CD14-positive monocyte (primary cell): ENCODE measurements at regions not wholly inside any gene's neighbourhood (a gene's known extent, or its start where the extent isn't known, plus 50 kb on each side); places are given as distances from the start of the nearest gene placed in this dataset.

Experiments used
- DNase-seq, 3 donors: peaks; one replicate each; pipeline ENCODE4 v3.0.0-alpha.2; 2011 to 2022
- H2AFZ ChIP-seq: 2 replicates; pipeline ENCODE4 v1.6.0; 2012; ENCODE audit warnings: mild to moderate bottlenecking, low read depth, low read length, inconsistent platforms; ENCODE audit not compliant: insufficient read depth, poor library complexity, severe bottlenecking
- H3K27ac ChIP-seq, 2 donors: 1 replicate in 1 of 2; 2 replicates in 1 of 2; pipeline ENCODE4 v1.5.1; 2012 to 2013; ENCODE audit warnings: low read length in 2 of 2, control low read depth in 1 of 2, inconsistent platforms in 1 of 2, low read depth in 1 of 2, mild to moderate bottlenecking in 1 of 2
- H3K27me3 ChIP-seq, 2 donors: one replicate each; pipeline versions ENCODE4 v1.6.0 to v1.6.1; 2011 to 2013; ENCODE audit warnings: low read length in 2 of 2; ENCODE audit not compliant: control insufficient read depth in 2 of 2, insufficient read depth in 2 of 2
- H3K36me3 ChIP-seq, 2 donors: replicated peaks in 1 of 2; 1 replicate in 1 of 2; 2 replicates in 1 of 2; pipeline versions ENCODE4 v1.5.1 to v1.6.1; 2012 to 2013; ENCODE audit warnings: low read length in 2 of 2, control low read depth in 1 of 2, inconsistent platforms in 1 of 2, mild to moderate bottlenecking in 1 of 2; ENCODE audit not compliant: insufficient read depth in 2 of 2, control insufficient read depth in 1 of 2
- H3K4me1 ChIP-seq, 2 donors: 1 replicate in 1 of 2; 2 replicates in 1 of 2; pipeline versions ENCODE4 v1.5.1 to v1.6.1; 2012 to 2013; ENCODE audit warnings: low read length in 2 of 2, control low read depth in 1 of 2, inconsistent platforms in 1 of 2, mild to moderate bottlenecking in 1 of 2, moderate library complexity in 1 of 2; ENCODE audit not compliant: insufficient read depth in 2 of 2, control insufficient read depth in 1 of 2
- H3K4me2 ChIP-seq: replicated peaks from 2 replicates; pipeline ENCODE3; 2012; ENCODE audit warnings: low read length, moderate library complexity, mild to moderate bottlenecking; ENCODE audit not compliant: poor library complexity, severe bottlenecking; ENCODE audit errors: extremely low read depth
- H3K4me3 ChIP-seq, 3 experiments: fragments of 200-600 bp in 1 of 3; sonication (generic) in 1 of 3; replicated peaks in 1 of 3; 1 replicate in 2 of 3; 2 replicates in 1 of 3; pipeline ENCODE4 v1.5.1; 2011 to 2013; ENCODE audit warnings: low read length in 3 of 3, mild to moderate bottlenecking in 3 of 3, control low read depth in 2 of 3, low read depth in 2 of 3, inconsistent platforms in 1 of 3, moderate library complexity in 1 of 3
- H3K79me2 ChIP-seq: 2 replicates; pipeline ENCODE4 v1.6.0; 2012; ENCODE audit warnings: mild to moderate bottlenecking, control low read depth, inconsistent platforms, low read length, moderate library complexity; ENCODE audit not compliant: insufficient read depth
- H3K9ac ChIP-seq: 2 replicates; pipeline ENCODE4 v1.6.0; 2017; ENCODE audit warnings: low read length, mild to moderate bottlenecking; ENCODE audit not compliant: insufficient read depth, poor library complexity, severe bottlenecking
- H3K9me3 ChIP-seq, 2 donors: replicated peaks in 1 of 2; 1 replicate in 1 of 2; 2 replicates in 1 of 2; pipeline versions ENCODE4 v1.5.1 to v1.6.1; 2012 to 2013; ENCODE audit warnings: low read length in 2 of 2, control low read depth in 1 of 2; ENCODE audit not compliant: control insufficient read depth in 1 of 2, insufficient read depth in 1 of 2
- H4K20me1 ChIP-seq: 2 replicates; pipeline ENCODE4 v1.6.0; 2012; ENCODE audit warnings: mild to moderate bottlenecking, low read length, control low read depth, moderate library complexity; ENCODE audit not compliant: insufficient read depth
- H3K27ac Mint-ChIP-seq, 7 donors: one replicate each; pipeline ENCODE4 v1.8.0; 2020; ENCODE audit warnings: mild to moderate bottlenecking in 7 of 7, mixed read lengths in 7 of 7, moderate library complexity in 6 of 7, inconsistent platforms in 2 of 7
- H3K27me3 Mint-ChIP-seq, 3 donors: one replicate each; pipeline ENCODE4 v1.8.0; 2021 to 2022; ENCODE audit warnings: low read depth in 3 of 3, mild to moderate bottlenecking in 3 of 3, mixed read lengths in 3 of 3, moderate library complexity in 3 of 3, inconsistent platforms in 1 of 3
- H3K36me3 Mint-ChIP-seq, 2 donors: one replicate each; pipeline ENCODE4 v1.8.0; 2020; ENCODE audit warnings: mixed read lengths in 2 of 2, inconsistent platforms in 1 of 2, mild to moderate bottlenecking in 1 of 2
- H3K4me1 Mint-ChIP-seq: one replicate; pipeline ENCODE4 v1.8.0; 2020; ENCODE audit warnings: mild to moderate bottlenecking, mixed read lengths
- H3K4me3 Mint-ChIP-seq, 2 donors: one replicate each; pipeline ENCODE4 v1.8.0; 2020; ENCODE audit warnings: mild to moderate bottlenecking in 2 of 2, mixed read lengths in 2 of 2, moderate library complexity in 1 of 2
- H3K9me3 Mint-ChIP-seq, 7 donors: one replicate each; pipeline ENCODE4 v1.8.0; 2020 to 2022; ENCODE audit warnings: mixed read lengths in 7 of 7, mild to moderate bottlenecking in 6 of 7, moderate library complexity in 6 of 7, inconsistent platforms in 2 of 7
- CTCF ChIP-seq: fragments of 200-600 bp; IDR thresholded peaks from one replicate; pipeline ENCODE4 v1.8.0; 2022; ENCODE audit warnings: antibody characterized with exemption, mild to moderate bottlenecking
- whole genome bisulfite sequencing: methylation state at CpG from one replicate; pipeline ENCODE4 v1.1.5; 2013; ENCODE audit warnings: missing lambda C conversion rate; ENCODE audit not compliant: insufficient coverage; 5-methylcytosine and 5-hydroxymethylcytosine counted together
- intact Hi-C, 2 donors: fragments of 100-400 bp; cut with micrococcal nuclease; formaldehyde crosslinking; loops; one replicate each; pipeline versions ENCODE4 v1.15.0 to v1.15.1; 2023

- Mint-ChIP-seq H3K4me3 (no peak overlapping the region), H3K4me1 (no peaks in the 10 kb centered on the region), H3K36me3 (no peaks in the 10 kb centered on the region), H3K9me3 (peaks cover 0 to 11% (median 3%) of the 10 kb centered on the region in 7 donors), H3K27ac (no peak overlapping the region), H3K27me3 (no peaks in the 10 kb centered on the region)
- no CpG with 5 or more reads among the region's 1 CpG for WGBS
- Histone ChIP-seq H3K4me1 (no peaks in the 10 kb centered on the region), H3K4me3 (no peak overlapping the region), H3K36me3 (no peaks in the 10 kb centered on the region), H3K4me2 (no peak overlapping the region), H3K27me3 (no peaks in the 10 kb centered on the region), H3K79me2 (no peaks in the 10 kb centered on the region), H2AFZ (no peak overlapping the region), H3K9ac (no peak overlapping the region), H3K9me3 (peaks cover 0 to 10% of the 10 kb centered on the region in 2 donors), H3K27ac (no peak overlapping the region), H4K20me1 (no peaks in the 10 kb centered on the region)
- TF ChIP-seq CTCF: no peak
- DNase-seq: no peak
- intact Hi-C loops: no loop called here
These were observed 2057.1 kb upstream of the PCDH20 start for GRCh38 chr13:63472711-63473110.

GRCh38 chr13:63463782-63464610 is 2048.3 kb upstream of the PCDH20 start:
- no peak overlapping the region for H3K27ac Mint-ChIP-seq
- no peak for TF ChIP-seq CTCF
- intact Hi-C loops: no loop called here
- no peak overlapping the region for H2AFZ ChIP-seq
- no peaks in the 10 kb centered on the region for H3K4me1 Mint-ChIP-seq
- H3K4me3 ChIP-seq: no peak overlapping the region
- no peaks in the 10 kb centered on the region for H3K79me2 ChIP-seq
- H3K27ac ChIP-seq: no peak overlapping the region
- H3K4me3 Mint-ChIP-seq: no peak overlapping the region
- DNase-seq: no peak
- H3K9ac ChIP-seq: no peak overlapping the region
- H3K36me3 ChIP-seq: no peaks in the 10 kb centered on the region
- H3K36me3 Mint-ChIP-seq: no peaks in the 10 kb centered on the region
- H3K9me3 ChIP-seq: peaks cover 0 to 20% of the 10 kb centered on the region in 2 donors
- H3K4me1 ChIP-seq: no peaks in the 10 kb centered on the region
- H3K9me3 Mint-ChIP-seq: peaks cover 1 to 16% (median 7%) of the 10 kb centered on the region in 7 donors
- H3K27me3 ChIP-seq: no peaks in the 10 kb centered on the region
- WGBS: 81% methylated on average over 1 of the region's 1 CpG
- no peak overlapping the region for H3K4me2 ChIP-seq
- H4K20me1 ChIP-seq: no peaks in the 10 kb centered on the region
- H3K27me3 Mint-ChIP-seq: no peaks in the 10 kb centered on the region
